MV-4-11 (cell line): ENCODE measurements at regions not wholly inside any gene's neighbourhood (a gene's known extent, or its start where the extent isn't known, plus 50 kb on each side); places are given as distances from the start of the nearest gene placed in this dataset.
"Not testable (repeated sequence)": the region's sequence is repeated elsewhere in the genome, so short reads cannot be mapped to it uniquely, and the experiment has no call there.

Experiments
- DNase-seq: peaks from one replicate; lab custom pipeline; 2025; lab: John Stamatoyannopoulos, UW

- no peak for DNase-seq
Measured at GRCh38 chr15:95175914-95176658, 944.7 kb downstream of the MCTP2 start.

GRCh38 chr15:95176794-95177577 is 945.6 kb downstream of the MCTP2 start:
- no peak for DNase-seq

- no peak for DNase-seq
Measured at GRCh38 chr15:95180530-95180929, 949.2 kb downstream of the MCTP2 start.

- no peak for DNase-seq
Measured at GRCh38 chr15:95182091-95182490, 950.7 kb downstream of the MCTP2 start.

- no peak for DNase-seq
Measured at GRCh38 chr15:95192923-95193322, 961.6 kb downstream of the MCTP2 start.

GRCh38 chr15:95194746-95195145 is 963.4 kb downstream of the MCTP2 start:
- no peak for DNase-seq

DNA sequence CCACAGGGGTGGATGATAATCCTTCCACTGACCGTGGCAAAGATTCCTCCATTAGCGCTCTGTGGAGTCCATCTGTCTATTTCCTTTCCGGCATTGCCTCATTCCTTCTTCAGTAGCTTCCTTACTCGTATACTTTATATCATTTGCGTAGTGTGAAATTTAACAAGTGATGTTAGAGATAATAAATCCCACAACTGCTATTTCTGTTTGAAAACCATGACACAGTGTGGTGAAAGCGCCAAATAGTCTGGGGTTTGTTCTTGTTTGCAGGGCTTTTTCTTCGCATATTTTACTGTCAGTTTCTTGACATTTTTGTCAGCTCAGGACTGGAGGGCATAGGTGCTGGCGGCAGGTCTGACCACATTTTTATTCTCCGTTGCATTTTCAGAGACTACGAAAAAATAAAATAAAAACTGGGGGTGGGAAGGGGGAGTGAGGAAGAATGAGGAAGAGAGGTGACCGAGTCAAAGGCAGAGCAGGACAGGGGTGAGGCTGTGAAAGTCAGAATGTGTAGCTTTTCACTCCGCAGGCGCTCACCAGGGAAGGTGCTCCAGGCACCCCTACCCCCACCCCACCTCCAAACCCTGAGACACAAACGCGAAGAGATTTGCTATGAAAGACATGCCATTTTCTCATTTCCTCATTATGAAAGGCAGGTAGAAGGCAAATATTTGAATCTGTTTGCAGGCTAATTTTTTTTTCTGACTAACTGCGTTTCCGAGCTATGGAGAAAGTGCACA is 965.0 kb downstream of the MCTP2 start:
- no peak for DNase-seq

DNA sequence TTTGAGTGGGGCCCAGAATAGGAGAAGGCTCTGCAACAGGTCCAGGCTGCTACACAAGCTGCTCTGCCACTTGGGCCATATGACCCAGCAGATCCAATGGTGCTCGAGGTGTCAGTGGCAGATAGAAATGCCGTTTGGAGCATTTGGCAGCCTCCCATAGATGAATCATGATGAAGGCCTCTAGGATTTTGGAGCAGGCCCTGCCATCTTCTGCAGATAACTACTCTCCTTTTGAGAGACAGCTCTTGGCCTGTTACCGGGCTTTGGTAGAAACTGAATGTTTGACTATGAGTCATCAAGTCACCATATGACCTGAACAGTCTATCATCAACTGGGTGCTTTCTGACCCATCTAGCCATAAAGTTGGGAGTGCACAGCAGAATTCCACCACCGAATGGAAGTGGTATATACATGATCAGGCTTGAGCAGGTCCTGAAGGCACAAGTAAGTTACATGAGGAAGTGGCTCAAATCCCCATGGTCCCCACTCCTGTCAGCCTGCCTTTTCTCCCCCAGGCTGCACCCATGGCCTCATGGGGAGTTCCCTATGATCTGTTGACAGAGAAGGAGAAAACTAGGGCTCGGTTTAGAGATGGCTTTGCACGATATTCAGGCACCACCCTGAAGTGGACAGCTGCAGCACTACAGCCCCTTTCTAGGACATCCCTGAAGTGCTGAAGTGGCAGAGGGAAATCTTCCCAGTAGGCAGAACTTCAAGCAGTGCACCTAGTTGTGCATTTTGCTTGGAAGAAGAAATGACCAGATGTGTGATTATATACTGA is 971.4 kb downstream of the MCTP2 start:
- DNase-seq = no peak

GRCh38 chr15:95205077-95205476 is 973.7 kb downstream of the MCTP2 start:
- no peak for DNase-seq

DNA sequence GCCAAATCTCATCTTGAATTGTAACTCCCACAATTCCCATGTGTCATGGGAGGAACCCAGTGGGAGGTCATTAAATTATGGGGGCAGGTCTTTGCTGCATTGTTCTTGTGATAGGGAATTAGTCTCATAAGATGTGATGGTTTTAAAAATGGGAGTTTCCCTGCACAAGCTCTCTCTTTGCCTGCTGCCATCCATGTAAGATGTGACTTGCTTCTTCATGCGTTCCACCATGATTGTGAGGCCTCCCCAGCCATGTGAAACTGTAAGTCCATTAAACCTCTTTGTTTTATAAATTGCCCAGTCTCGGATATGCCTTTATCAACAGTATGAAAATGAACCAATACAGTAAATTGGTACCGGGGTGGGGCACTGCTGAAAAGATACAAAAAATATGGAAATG is 974.5 kb downstream of the MCTP2 start:
- not testable (repeated sequence) for DNase-seq

GRCh38 chr15:95208071-95208470 is 976.7 kb downstream of the MCTP2 start:
- no peak for DNase-seq

DNA sequence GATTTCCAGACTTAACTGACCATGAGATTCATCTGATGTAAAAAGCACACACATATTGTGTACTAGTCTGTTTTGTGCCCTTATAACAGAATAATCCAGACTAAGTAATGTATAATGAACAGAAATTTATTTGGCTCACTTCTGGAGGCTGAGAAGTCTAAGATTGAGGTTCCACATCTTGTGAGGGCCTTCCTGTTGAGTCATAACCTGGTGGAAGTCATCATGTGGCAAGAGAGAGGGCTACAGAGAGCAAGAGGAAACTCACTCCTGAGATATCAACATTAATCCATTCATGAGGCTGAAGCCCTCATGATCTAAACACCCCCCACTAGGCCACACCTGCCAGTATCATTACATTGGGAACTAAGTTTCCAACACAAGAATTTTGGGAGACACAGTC is 977.6 kb downstream of the MCTP2 start:
- peak; percentile 23 for DNase-seq

- DNase-seq = no peak
Measured at GRCh38 chr15:95210436-95210981, 979.1 kb downstream of the MCTP2 start.

DNA sequence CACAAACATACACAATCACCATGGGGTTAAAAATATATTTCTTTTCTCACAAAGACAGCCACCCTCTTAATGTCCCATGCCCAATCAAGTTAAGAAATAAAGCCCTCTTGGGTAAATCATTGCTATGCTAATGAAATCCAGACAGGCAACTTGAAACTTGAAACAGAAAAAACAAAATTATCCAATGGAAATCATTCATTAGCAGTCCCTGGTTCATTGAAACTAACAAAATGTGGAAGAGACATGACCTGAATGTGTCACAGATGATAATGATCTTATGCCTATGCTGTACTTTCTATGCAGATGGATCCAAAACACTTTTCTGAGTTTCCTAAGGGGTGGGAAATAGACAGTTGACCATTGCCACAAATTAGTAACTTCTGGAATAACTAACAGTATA is 983.7 kb downstream of the MCTP2 start:
- DNase-seq = no peak

DNA sequence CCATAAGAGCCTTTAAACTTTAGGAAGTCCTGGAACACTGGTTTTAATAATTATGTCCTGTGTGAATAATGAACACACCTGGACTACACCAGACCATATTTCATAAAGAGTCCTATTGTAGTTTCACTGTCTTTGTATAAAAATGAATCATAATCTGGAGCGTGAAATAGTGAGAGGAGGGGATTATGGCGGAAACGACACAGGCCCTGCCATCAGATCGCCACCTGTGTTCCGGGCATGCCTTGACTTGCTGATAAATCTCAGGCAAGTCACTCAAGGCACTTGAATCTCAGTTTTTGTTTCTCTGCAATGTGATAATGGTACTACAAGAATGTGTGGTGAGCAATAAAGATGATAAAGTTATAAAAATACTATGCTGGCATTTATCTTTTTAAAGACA is 995.5 kb downstream of the MCTP2 start:
- DNase-seq = no peak

DNA sequence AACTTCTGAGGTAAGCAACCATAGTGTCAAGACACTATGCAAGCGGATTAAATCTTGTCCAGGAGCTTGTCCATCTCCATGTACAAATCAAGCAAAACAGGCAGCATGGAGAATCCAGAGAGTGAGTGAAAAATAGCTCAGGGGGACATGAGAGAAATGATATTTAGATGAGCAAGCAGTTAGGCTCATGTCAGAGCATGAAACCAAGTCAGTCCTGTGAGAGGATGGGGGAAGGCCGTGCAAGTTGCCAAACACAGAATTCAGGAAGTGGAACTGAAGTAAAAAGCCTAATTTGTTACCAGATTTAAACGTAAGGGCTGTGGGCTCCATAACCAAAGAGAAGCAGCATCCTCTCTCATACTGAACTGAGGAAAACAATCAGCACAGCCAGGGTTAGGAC is 995.9 kb downstream of the MCTP2 start:
- DNase-seq = peak; percentile 70

DNA sequence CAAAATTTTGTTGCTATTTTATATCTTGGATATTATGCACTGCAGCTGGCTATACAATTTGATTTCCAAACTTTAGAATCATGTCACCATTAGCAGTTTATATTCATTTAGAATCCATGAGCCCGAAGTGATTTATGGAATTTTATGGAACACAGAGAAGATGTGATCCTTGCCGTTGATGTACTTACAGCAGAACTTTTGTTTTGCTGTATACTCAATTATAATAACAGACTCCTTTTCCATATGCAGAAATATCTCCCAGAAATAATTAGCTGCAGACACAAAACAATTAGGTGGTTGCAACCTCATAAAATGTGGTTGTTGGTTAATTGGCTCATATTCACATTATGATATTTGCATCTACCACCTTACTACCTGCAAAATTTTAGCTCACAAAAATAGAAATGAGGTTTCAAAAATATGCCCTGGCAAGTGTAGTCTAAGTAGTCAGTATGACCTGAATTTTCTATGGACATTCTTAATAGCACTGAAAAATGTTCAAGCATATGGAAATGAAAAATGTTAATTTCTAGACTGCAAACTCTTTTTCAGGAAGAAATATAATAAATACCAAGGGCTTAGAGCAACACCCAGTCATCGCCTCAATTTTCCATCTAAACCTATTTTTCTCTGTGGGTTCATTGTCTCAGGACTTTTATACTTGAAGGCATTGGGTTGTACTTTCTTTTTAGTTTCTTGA is 997.6 kb downstream of the MCTP2 start:
- DNase-seq = no peak

DNA sequence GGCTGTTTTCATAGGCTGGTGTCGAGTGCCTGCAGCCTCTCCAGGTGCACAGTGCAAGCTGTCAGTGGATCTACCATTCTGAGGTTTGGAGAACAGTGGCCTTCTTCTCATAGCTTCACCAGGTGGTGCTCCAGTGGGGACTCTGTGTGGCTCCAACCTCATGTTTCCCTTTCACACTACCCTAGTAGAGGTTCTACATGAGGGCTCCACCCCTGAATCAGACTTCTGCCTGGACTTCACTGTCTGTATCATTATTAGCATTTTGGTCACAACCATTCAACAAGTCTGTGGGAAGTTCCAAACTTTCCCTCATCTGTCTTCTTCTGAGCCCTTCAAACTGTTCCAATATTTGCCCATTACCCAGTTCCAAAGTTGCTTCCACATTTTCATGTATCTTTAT is 1003.7 kb downstream of the MCTP2 start:
- no peak for DNase-seq

DNA sequence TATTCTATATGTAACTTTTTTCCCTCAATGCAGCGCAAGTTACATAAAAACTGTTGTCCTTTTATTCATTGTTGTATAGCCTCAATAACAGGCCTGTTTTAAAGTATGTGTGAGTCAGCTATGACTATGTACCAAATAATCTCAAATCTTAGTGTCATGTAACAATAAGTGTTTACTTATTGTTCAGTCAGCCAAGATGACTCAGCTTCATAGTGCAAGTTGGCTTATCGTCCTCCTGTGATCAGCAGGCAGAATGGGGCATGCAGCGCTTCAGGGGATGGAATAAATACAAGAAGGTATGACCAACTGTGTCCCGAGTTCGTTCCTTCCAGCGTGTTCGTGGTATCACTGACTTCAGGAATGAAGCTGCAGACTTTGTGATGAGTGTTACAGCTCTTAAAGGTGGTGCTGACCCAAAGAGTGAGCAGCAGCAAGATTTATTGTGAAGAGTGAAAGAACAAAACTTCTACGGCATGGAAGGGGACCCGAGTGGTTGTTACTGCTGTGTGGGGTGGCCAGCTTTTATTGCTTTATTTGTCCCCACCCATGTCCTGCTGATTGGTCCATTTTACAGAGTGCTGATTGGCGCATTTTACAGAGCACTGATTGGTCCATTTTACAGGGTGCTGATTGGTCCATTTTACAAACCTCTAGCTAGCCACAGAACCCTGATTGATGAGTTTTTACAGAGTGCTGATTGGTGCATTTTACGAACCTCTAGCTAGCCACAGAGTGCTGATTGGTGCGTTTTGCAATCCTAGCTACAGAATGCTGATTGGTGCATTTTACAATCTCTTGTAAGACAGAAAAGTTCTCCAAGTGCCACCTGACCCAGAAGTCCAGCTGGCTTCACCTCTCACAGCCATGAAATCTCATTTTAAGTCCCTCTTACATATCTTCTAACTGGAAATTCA is 1016.0 kb downstream of the MCTP2 start:
- no peak for DNase-seq

- DNase-seq = no peak
Measured at GRCh38 chr15:95249524-95249923, 1018.2 kb downstream of the MCTP2 start.
